GM23338 (cell line): ENCODE measurements at regions not wholly inside any gene's neighbourhood (a gene's known extent, or its start where the extent isn't known, plus 50 kb on each side); places are given as distances from the start of the nearest gene placed in this dataset.

ENCODE experiments used
- CTCF ChIP-seq, 2 experiments: fragments of 200-600 bp in 1 of 2; sonication (generic) in 1 of 2; conservative IDR thresholded peaks; 2 replicates each; pipeline versions ENCODE4 v1.5.1 to v1.6.1; 2016 to 2017; ENCODE audit warnings: antibody characterized with exemption in 2 of 2, low read depth in 2 of 2, mild to moderate bottlenecking in 2 of 2, moderate library complexity in 1 of 2
- EZH2 ChIP-seq: fragments of 200-600 bp; sonication (generic); IDR thresholded peaks from one replicate; pipeline ENCODE4 v1.8.0; 2017; ENCODE audit warnings: antibody characterized with exemption, mild to moderate bottlenecking, low read depth; ENCODE audit not compliant: unreplicated experiment
- EZH2phosphoT487 ChIP-seq: fragments of 200-600 bp; sonication (generic); IDR thresholded peaks from one replicate; pipeline ENCODE4 v1.8.1; 2018; ENCODE audit warnings: antibody characterized with exemption; ENCODE audit not compliant: unreplicated experiment
- JUNB ChIP-seq: IDR thresholded peaks from one replicate; pipeline ENCODE4 v1.6.1; 2016; ENCODE audit warnings: antibody characterized with exemption; ENCODE audit not compliant: unreplicated experiment
- NANOG ChIP-seq: IDR thresholded peaks from 2 replicates; pipeline ENCODE4 v1.6.1; 2016; ENCODE audit warnings: antibody characterized with exemption, borderline replicate concordance
- POLR2AphosphoS5 ChIP-seq: IDR thresholded peaks from 2 replicates; pipeline ENCODE4 v1.6.1; 2016; ENCODE audit warnings: antibody characterized with exemption, low read depth
- REST ChIP-seq: IDR thresholded peaks from one replicate; pipeline ENCODE4 v1.6.1; 2018; ENCODE audit warnings: antibody characterized with exemption; ENCODE audit not compliant: unreplicated experiment
- STAT1 ChIP-seq: IDR thresholded peaks from one replicate; pipeline ENCODE4 v1.6.1; 2016; ENCODE audit warnings: antibody characterized with exemption; ENCODE audit not compliant: unreplicated experiment

DNA sequence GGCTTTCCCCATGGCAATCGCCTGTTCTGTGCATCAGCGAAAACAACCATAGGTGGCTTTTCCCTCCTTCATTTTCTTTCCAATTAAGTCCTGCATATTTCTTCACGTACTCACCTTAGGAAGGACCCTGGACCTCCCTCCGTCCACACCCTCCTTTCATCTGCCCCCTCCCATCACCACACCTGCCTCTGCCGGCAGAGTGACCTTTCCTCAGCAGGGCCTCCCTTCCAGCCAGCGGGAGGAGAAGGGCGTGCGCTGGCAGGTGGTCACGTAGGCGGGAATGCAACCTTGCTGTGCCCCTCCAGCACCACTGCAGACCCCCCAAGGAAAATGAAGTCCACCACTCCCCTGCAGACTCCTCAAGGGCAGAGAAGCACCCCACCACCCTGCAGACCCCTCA, 61.1 kb downstream of the GSX1 start:
- TF ChIP-seq CTCF (conservative IDR thresholded peaks at IDR 0.05; ENCODE audit: low read depth in 2 of 2) (no peak), POLR2AphosphoS5 (no peak), REST (no peak), JUNB (no peak), EZH2 (no peak), STAT1 (no peak), EZH2phosphoT487 (no peak), NANOG (no peak)
